ENCODE measurements at regions not wholly inside any gene's neighbourhood (a gene's known extent, or its start where the extent isn't known, plus 50 kb on each side); places are given as distances from the start of the nearest gene placed in this dataset.

DNA sequence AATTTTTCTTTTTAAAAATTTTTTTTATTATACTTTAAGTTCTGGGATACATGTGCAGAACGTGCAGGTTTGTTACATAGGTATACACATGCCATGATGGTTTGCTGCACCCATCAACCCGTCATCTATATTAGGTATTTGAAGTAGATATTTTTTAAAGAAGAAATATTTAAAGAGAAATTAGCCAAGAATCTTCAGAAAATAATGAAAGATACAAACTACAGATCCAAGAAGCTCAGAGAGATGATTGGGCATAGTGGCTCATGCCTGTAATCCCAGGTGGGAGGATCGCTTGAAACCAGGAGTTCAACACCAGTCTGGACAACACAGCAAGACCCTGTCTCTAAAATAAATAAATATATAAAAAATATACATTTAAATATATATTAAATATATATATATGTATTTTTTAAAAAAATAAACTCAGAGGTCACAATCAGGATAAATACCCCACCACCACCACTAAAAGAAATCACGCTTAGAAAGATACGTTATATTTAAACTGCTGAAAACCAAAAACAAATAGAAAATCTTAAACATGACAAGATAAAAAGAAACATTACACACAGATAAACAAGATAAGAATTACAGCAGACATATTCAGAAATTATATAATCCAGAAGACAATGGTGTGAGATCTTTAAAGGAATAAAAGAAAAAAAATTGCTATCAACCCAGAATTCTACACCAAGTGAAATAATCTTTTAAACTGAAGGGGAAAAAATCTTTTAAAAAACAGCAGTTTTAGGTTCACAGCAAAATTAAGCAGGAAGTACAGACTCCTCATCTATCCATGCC is 57.5 kb downstream of the CSF2 start:
- no peak for DNase-seq

DNA sequence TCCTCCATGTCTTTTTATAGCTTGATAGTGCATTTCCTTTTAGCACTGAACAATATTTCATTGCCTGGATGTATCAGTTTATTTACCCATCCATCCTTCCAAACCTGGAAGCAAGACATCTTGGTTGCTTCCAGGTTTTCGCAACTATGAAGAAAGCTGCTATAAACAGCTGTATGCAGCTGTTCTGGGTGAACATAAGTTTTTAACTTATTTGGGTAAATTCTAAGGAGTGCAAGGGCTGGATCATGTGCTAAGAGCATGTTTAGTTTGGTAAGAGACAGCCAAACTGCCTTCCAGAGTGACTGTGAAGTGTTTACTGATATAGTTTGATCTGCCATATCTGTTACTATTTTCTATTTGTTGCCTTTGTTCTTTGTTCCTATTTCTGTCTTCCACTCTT is 58.5 kb downstream of the CSF2 start:
- no peak for DNase-seq

DNA sequence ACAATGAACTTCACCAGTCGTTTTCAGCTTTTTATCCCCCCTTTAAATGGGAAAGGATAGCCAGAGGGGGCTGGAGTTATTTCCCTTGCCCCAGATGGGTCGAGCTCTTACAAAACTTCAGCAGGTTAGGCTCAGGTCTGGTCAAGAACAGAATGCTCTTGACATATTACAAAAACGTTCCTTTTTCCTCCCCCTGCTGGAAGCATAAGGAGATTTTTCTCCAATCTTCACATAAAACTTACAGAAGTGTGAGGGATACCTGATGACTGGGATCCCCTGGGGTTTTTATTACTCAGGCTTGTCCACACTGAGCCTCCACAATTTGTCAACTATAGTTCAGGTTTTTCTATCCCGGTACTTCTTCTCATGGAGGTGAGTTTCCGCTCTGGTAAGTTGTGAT is 60.8 kb downstream of the CSF2 start:
- no peak for DNase-seq

DNA sequence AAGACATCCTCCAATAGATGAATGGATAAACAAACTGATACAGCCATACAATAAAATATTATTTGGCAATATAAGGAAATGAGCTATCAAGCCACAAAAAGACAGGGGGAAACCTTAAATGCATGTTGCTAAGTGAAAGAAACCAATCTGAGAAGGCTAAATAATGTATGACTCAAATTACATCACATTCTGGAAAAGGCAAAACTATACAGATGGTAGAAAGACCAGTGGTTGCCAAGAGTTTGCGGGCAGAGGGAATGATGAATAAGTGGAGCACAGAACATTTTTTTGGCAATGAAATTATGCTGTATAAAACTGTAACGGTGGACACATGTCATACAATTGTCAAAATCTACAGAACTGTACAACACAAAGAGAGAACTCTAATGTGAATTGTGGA is 63.3 kb downstream of the CSF2 start:
- DNase-seq, result peak; percentile 84

DNA sequence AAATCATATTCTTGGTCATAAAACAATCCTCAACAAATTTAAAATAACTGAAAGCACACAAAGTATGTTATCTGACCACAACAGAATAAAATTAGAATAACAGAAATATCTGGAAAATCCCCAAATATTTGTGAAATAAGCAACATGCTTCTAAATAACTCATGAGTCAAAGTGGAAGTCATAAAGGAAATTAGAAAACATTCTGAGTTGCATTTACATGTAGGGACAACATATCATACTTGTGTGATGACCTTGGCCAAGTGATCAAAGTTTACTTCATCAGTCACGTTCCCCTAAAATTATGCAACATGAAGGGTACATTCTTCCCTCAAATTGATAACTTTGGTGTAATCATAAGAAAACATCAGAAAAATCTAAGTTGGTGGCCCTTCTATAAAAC is 64.7 kb downstream of the CSF2 start:
- peak; percentile 18 for DNase-seq
